ENCODE measurements at regions not wholly inside any gene's neighbourhood (a gene's known extent, or its start where the extent isn't known, plus 50 kb on each side); places are given as distances from the start of the nearest gene placed in this dataset.
"Not testable (repeated sequence)": the region's sequence is repeated elsewhere in the genome, so short reads cannot be mapped to it uniquely, and the experiment has no call there.

DNA sequence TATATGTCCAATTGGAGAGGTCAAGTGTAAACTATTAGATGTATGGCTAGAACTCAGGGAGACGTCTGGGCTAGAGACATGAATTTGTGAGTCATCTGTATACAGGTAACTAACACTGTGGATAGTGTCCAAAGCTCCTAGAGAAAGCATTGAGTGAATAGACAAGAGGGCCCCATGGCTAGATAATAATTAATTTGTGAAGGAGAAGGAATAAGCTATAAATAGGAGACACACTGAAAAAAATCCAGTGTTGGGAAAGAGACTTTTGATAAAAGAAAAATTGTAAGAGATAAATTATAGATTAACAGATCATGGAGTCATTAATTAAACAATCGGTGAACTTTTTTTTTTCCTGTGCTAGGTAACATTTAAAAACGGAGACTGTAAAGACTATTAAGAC lies 326.6 kb upstream of the PRICKLE1 start:
- 70% methylated on average over 3 of the region's 3 CpGs for WGBS
- no peaks in the 10 kb centered on the region for H3K9me3 ChIP-seq
- intact Hi-C loops (cut with DNase I) = no loop called here
- no peaks in the 10 kb centered on the region for H3K4me1 ChIP-seq (replicated peaks)
- H3K36me3 ChIP-seq = no peaks in the 10 kb centered on the region
- no peak for DNase-seq (ENCODE audit: low spot score)
- H3K27me3 ChIP-seq (replicated peaks; ENCODE audit: insufficient read depth) = no peaks in the 10 kb centered on the region
- no peak overlapping the region for H3K27ac ChIP-seq
- H3K4me3 ChIP-seq = no peak overlapping the region
- TF ChIP-seq CTCF (IDR thresholded peaks at IDR 0.05) = no peak
- TF ChIP-seq POLR2A (IDR thresholded peaks at IDR 0.05) = no peak
- TF ChIP-seq POLR2AphosphoS5 (IDR thresholded peaks at IDR 0.05) = no peak

GRCh38 chr12:42915426-42915825 lies 325.9 kb upstream of the PRICKLE1 start:
- intact Hi-C loops (cut with DNase I) = no loop called here
- Histone ChIP-seq H3K4me3 (no peak overlapping the region), H3K36me3 (no peaks in the 10 kb centered on the region), H3K27ac (no peak overlapping the region), H3K4me1 (replicated peaks) (no peaks in the 10 kb centered on the region), H3K27me3 (replicated peaks; ENCODE audit: insufficient read depth) (no peaks in the 10 kb centered on the region), H3K9me3 (no peaks in the 10 kb centered on the region)
- no peak for DNase-seq (ENCODE audit: low spot score)
- WGBS = 63% methylated on average over 4 of the region's 4 CpGs
- TF ChIP-seq CTCF (IDR thresholded peaks at IDR 0.05) (no peak), POLR2AphosphoS5 (IDR thresholded peaks at IDR 0.05) (peak; percentile 62)

DNA sequence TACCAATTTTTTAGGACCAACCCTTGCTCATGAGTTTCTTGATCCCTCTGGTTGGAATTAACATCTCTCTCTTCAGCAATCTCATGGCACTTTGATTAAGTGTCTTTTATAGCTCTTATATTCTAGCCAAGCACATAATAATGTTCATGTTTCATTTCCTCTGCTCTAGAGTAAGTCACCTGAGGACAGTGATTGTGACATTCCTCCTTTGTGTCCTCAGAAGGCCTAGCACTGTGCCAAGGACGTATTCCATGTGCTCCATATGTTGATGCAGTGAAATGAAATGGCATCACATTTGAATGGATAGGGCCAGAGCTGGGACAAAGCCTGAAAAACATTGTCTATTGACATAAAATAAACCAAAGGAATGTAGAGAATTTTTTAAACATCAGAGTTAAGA lies 322.8 kb upstream of the PRICKLE1 start:
- Histone ChIP-seq H3K4me3 (no peak overlapping the region), H3K36me3 (no peaks in the 10 kb centered on the region), H3K9me3 (no peaks in the 10 kb centered on the region), H3K27ac (no peak overlapping the region), H3K4me1 (replicated peaks) (no peaks in the 10 kb centered on the region), H3K27me3 (replicated peaks; ENCODE audit: insufficient read depth) (no peaks in the 10 kb centered on the region)
- DNase-seq (ENCODE audit: low spot score) = no peak
- intact Hi-C loops (cut with DNase I) = no loop called here
- WGBS = 93% methylated on average over 1 of the region's 1 CpG
- TF ChIP-seq CTCF (IDR thresholded peaks at IDR 0.05) (no peak), POLR2AphosphoS5 (IDR thresholded peaks at IDR 0.05) (no peak), POLR2A (IDR thresholded peaks at IDR 0.05) (no peak)

DNA sequence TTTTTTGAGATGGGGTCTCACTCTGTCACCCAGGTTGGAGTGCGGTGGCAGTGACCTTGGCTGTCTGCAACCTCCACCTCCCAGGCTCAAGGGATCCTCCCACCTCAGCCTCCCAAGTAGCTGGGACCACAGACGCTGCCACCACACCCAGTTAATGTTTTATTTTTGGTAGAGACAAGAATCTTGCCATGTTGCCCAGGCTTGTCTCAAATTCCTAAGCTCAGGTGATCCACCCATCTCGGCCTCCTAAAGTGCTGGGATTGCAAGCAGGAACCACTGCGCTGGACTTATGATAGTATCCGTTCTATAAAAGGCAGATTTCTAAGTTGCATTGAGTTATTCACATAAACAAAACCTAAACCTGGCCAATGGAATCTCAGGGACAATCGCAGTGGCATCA lies 321.1 kb upstream of the PRICKLE1 start:
- WGBS = 49% methylated on average over 6 of the region's 6 CpGs
- H3K9me3 ChIP-seq = no peaks in the 10 kb centered on the region
- TF ChIP-seq POLR2AphosphoS5 (IDR thresholded peaks at IDR 0.05) (no peak), CTCF (IDR thresholded peaks at IDR 0.05) (no peak), POLR2A (IDR thresholded peaks at IDR 0.05) (no peak)
- no peaks in the 10 kb centered on the region for H3K27me3 ChIP-seq (replicated peaks; ENCODE audit: insufficient read depth)
- H3K4me1 ChIP-seq (replicated peaks) = no peaks in the 10 kb centered on the region
- H3K27ac ChIP-seq = no peak overlapping the region
- intact Hi-C loops (cut with DNase I) = no loop called here
- no peak for DNase-seq (ENCODE audit: low spot score)
- no peaks in the 10 kb centered on the region for H3K36me3 ChIP-seq
- H3K4me3 ChIP-seq = no peak overlapping the region

GRCh38 chr12:42908712-42909111 lies 319.2 kb upstream of the PRICKLE1 start:
- no peak for DNase-seq (ENCODE audit: low spot score)

GRCh38 chr12:42906801-42907200 lies 317.3 kb upstream of the PRICKLE1 start:
- H3K9me3 ChIP-seq; H3K4me1 ChIP-seq (replicated peaks); DNase-seq (ENCODE audit: low spot score); H3K27ac ChIP-seq; H3K36me3 ChIP-seq; H3K4me3 ChIP-seq; intact Hi-C loops (cut with DNase I); H3K27me3 ChIP-seq (replicated peaks; ENCODE audit: insufficient read depth): not testable (repeated sequence)
- WGBS = 86% methylated on average over 2 of the region's 2 CpGs

More at GRCh38 chr12:42908712-42909111, 319.2 kb upstream of the PRICKLE1 start:
- Histone ChIP-seq H3K4me3 (no peak overlapping the region), H3K36me3 (no peaks in the 10 kb centered on the region), H3K27me3 (replicated peaks; ENCODE audit: insufficient read depth) (no peaks in the 10 kb centered on the region), H3K4me1 (replicated peaks) (no peaks in the 10 kb centered on the region), H3K9me3 (no peaks in the 10 kb centered on the region), H3K27ac (no peak overlapping the region)
- 70% methylated on average over 6 of the region's 6 CpGs for whole genome bisulfite sequencing
- intact Hi-C loops (cut with DNase I) = no loop called here
- TF ChIP-seq CTCF (IDR thresholded peaks at IDR 0.05) (no peak), POLR2A (IDR thresholded peaks at IDR 0.05) (no peak), POLR2AphosphoS5 (IDR thresholded peaks at IDR 0.05) (no peak)

Data from prostate gland (tissue), 2 donors.